WI38 (cell line): ENCODE measurements at regions not wholly inside any gene's neighbourhood (a gene's known extent, or its start where the extent isn't known, plus 50 kb on each side); places are given as distances from the start of the nearest gene placed in this dataset.

ENCODE experiments used
- H3K4me3 ChIP-seq: 2 replicates; pipeline ENCODE4 v1.5.1; 2011; ENCODE audit warnings: low read depth, mild to moderate bottlenecking, control low read depth, low read length
- CTCF ChIP-seq: IDR thresholded peaks from 2 replicates; pipeline ENCODE4 v1.5.1; 2012; ENCODE audit warnings: low read depth, mild to moderate bottlenecking, control low read depth, low read length

GRCh38 chr3:72369681-72370080, 478.6 kb downstream of the SHQ1 start:
- no peak overlapping the region for H3K4me3 ChIP-seq
- TF ChIP-seq CTCF, result no peak

GRCh38 chr3:72368331-72368975, 479.8 kb downstream of the SHQ1 start:
- no peak overlapping the region for H3K4me3 ChIP-seq
- TF ChIP-seq CTCF, result no peak

DNA sequence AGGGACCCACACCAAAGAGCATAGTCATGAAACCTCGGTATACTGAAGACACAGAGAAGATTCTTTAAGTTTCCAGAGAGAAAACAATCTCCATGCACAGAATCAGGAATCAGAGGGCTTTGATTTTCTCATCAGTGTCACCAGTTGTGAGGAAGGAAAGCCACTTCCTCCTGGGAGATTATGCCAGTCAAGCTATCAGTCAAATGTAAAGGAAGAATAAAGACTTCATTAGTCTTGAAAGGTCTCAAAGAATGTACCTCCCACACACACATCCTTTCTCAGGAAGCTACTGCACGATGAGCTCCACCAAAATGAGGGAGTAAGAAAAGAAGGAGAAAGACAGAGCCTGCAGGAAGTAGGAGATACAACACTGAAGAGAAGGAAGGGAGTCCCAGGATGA, 486.3 kb downstream of the SHQ1 start:
- no peak overlapping the region for H3K4me3 ChIP-seq
- no peak for TF ChIP-seq CTCF

GRCh38 chr3:72359743-72360142, 488.5 kb downstream of the SHQ1 start:
- no peak for TF ChIP-seq CTCF
- H3K4me3 ChIP-seq, result no peak overlapping the region

- no peak overlapping the region for H3K4me3 ChIP-seq
- no peak for TF ChIP-seq CTCF
Observed at GRCh38 chr3:72355168-72355567, 493.1 kb downstream of the SHQ1 start.

DNA sequence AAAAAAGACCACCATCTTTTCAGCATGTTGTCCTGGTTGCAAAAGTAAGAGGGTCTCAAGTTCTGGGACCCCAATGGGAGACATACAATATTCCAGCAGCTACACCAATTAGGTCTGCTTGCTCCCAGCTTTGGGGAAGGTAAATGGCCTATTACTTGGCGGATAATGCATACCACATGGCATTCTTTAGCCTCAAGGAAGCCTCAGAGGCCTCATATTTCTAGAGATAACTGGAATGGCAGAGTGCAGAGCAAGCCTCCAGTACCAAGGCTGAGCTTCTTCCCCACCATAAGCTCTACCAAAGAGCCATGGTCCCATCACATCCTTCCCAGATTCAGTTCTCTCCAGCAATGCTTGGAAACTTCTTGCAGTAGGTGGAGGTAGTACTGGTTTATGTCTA, 493.8 kb downstream of the SHQ1 start:
- no peak for TF ChIP-seq CTCF

GRCh38 chr3:72353236-72354128, 494.8 kb downstream of the SHQ1 start:
- no peak for TF ChIP-seq CTCF
- no peak overlapping the region for H3K4me3 ChIP-seq

More for the DNA sequence above, 493.8 kb downstream of the SHQ1 start:
- no peak overlapping the region for H3K4me3 ChIP-seq
